Kidney (tissue), 13 donors: ENCODE measurements at regions not wholly inside any gene's neighbourhood (a gene's known extent, or its start where the extent isn't known, plus 50 kb on each side); places are given as distances from the start of the nearest gene placed in this dataset.
A peak's percentile ranks its signal among the peaks of the same experiment; 100 is the strongest.

ENCODE experiments used
- DNase-seq, 5 donors: peaks; one replicate each; pipeline ENCODE4 v3.0.0-alpha.2; 2013 to 2020
- FAIRE-seq: peaks from 2 replicates; lab custom pipeline; 2012; peaks lifted over from hg19 to GRCh38; lab: Jason Lieb, UNC
- H3K27ac ChIP-seq, 2 donors: one replicate each; pipeline ENCODE4 v1.7.0; 2013; ENCODE audit warnings: low read depth in 2 of 2, low read length in 2 of 2, inconsistent platforms in 1 of 2
- H3K27me3 ChIP-seq: one replicate; pipeline ENCODE4 v1.7.1; 2013; ENCODE audit warnings: low read length, inconsistent platforms; ENCODE audit not compliant: control insufficient read depth, insufficient read depth
- H3K36me3 ChIP-seq, 3 donors: one replicate each; pipeline versions ENCODE4 v1.7.0 to v1.7.1; 2013; ENCODE audit warnings: low read length in 3 of 3, control low read depth in 1 of 3, inconsistent platforms in 1 of 3; ENCODE audit not compliant: insufficient read depth in 3 of 3, control insufficient read depth in 2 of 3
- H3K4me1 ChIP-seq, 3 donors: one replicate each; pipeline versions ENCODE4 v1.7.0 to v1.7.1; 2013; ENCODE audit warnings: low read length in 3 of 3, inconsistent platforms in 1 of 3, low read depth in 1 of 3; ENCODE audit not compliant: control insufficient read depth in 2 of 3, insufficient read depth in 2 of 3
- H3K4me3 ChIP-seq, 3 donors: one replicate each; pipeline versions ENCODE4 v1.7.0 to v1.8.1; 2013; ENCODE audit warnings: low read length in 3 of 3, control low read depth in 1 of 3, inconsistent platforms in 1 of 3
- H3K9ac ChIP-seq, 3 donors: one replicate each; pipeline versions ENCODE4 v1.7.0 to v1.7.1; 2013; ENCODE audit warnings: low read length in 3 of 3, control low read depth in 1 of 3, inconsistent platforms in 1 of 3
- H3K9me3 ChIP-seq, 3 donors: one replicate each; pipeline versions ENCODE4 v1.7.0 to v1.7.1; 2013; ENCODE audit warnings: low read length in 3 of 3, control low read depth in 1 of 3, inconsistent platforms in 1 of 3; ENCODE audit not compliant: control insufficient read depth in 2 of 3, insufficient read depth in 1 of 3
- CTCF ChIP-seq: IDR thresholded peaks from 3 replicates; pipeline ENCODE4 v1.5.1; 2012; ENCODE audit warnings: mild to moderate bottlenecking, moderate library complexity, borderline replicate concordance; ENCODE audit not compliant: insufficient read depth; ENCODE audit errors: extremely low read depth
- intact Hi-C: fragments of 100-400 bp; cut with DNase I; formaldehyde crosslinking; loops from one replicate; pipeline ENCODE4 v1.11.1; 2022
- donor health status: control.
- donor health status: control.
- donor health status: control.
- donor health status: control.
- donor health status: control.
- donor health status: DM: yes; HTN: yes; CAD: no.
- donor health status: Normal renal cell carcinoma (clear cell type).

GRCh38 chr22:48679656-48680555 is 1147.8 kb downstream of the BRD1 start:
- DNase-seq: peak in 1 of 5 donors; percentile 53
- no peak for FAIRE-seq
- TF ChIP-seq CTCF: no peak

GRCh38 chr22:48678171-48679135 is 1149.2 kb downstream of the BRD1 start:
- no peaks in the 10 kb centered on the region for H3K36me3 ChIP-seq
- no peaks in the 10 kb centered on the region for H3K27me3 ChIP-seq
- no peak overlapping the region for H3K4me3 ChIP-seq
- DNase-seq: peak in 1 of 5 donors; percentile 47
- intact Hi-C loops: no loop called here
- H3K9me3 ChIP-seq: no peaks in the 10 kb centered on the region
- no peak overlapping the region for H3K27ac ChIP-seq
- H3K4me1 ChIP-seq: no peaks in the 10 kb centered on the region
- FAIRE-seq: no peak
- no peak overlapping the region for H3K9ac ChIP-seq
- no peak for TF ChIP-seq CTCF

More at GRCh38 chr22:48679656-48680555, 1147.8 kb downstream of the BRD1 start:
- Histone ChIP-seq H3K27ac (no peak overlapping the region), H3K27me3 (no peaks in the 10 kb centered on the region), H3K4me3 (no peak overlapping the region), H3K9me3 (no peaks in the 10 kb centered on the region), H3K4me1 (no peaks in the 10 kb centered on the region), H3K9ac (no peak overlapping the region), H3K36me3 (no peaks in the 10 kb centered on the region)
- intact Hi-C loops: no loop called here

- TF ChIP-seq CTCF: no peak
- Histone ChIP-seq H3K9me3 (no peaks in the 10 kb centered on the region), H3K36me3 (no peaks in the 10 kb centered on the region), H3K27me3 (no peaks in the 10 kb centered on the region), H3K4me3 (no peak overlapping the region), H3K9ac (no peak overlapping the region), H3K4me1 (no peaks in the 10 kb centered on the region), H3K27ac (no peak overlapping the region)
- FAIRE-seq: no peak
- peak in 1 of 5 donors; percentile 48 for DNase-seq
- intact Hi-C loops: no loop called here
These were observed 1150.1 kb downstream of the BRD1 start for GRCh38 chr22:48677621-48678020.
